HepG2 (cell line): ENCODE measurements at regions not wholly inside any gene's neighbourhood (a gene's known extent, or its start where the extent isn't known, plus 50 kb on each side); places are given as distances from the start of the nearest gene placed in this dataset.

Experiments
- ATAC-seq: fragments of 200-7000 bp; cut with Tn5 transposase; 3 replicates; pipeline ENCODE4 v1.9.1; 2020; ENCODE audit warnings: mild to moderate bottlenecking, moderate library complexity
- BruUV-seq: library from RNA; stranded (reverse); fragments of 400-500 nt; replicated peaks from 2 replicates; lab custom pipeline; 2021; lab: Mats Ljungman, UMichigan
- CTCF ChIA-PET: fragments of 300-600 bp; formaldehyde crosslinking; extraction: SDS; loops from one replicate; lab custom pipeline; 2021; ENCODE audit warnings: low total read pairs, inconsistent platforms, low intra/inter-chr PET ratio; lab: Yijun Ruan, JAX
- POLR2A ChIA-PET: fragments of 350-600 bp; sonication (Branson Sonifier 250); formaldehyde crosslinking; loops from one replicate; lab custom pipeline; 2020; ENCODE audit warnings: antibody characterized with exemption, inconsistent platforms; lab: Yijun Ruan, JAX
- DNase-seq: peaks from one replicate; pipeline ENCODE4 v3.0.0-alpha.2; 2015; ENCODE audit warnings: low spot score
- FAIRE-seq: peaks from 3 replicates; lab custom pipeline; 2011; peaks lifted over from hg19 to GRCh38; lab: Jason Lieb, UNC
- H2AFZ ChIP-seq: one replicate; pipeline ENCODE4 v1.6.1; 2011; ENCODE audit warnings: low read length, inconsistent platforms
- H3K27ac ChIP-seq: fragments of 300-600 bp; 3 replicates; pipeline ENCODE4 v1.8.0; 2011; ENCODE audit warnings: mixed run types, mild to moderate bottlenecking, mixed read lengths, low read length, inconsistent platforms; ENCODE audit not compliant: insufficient read depth; ENCODE audit errors: extremely low read length
- H3K27me3 ChIP-seq, 2 experiments: fragments of 200-600 bp in 1 of 2; 2 replicates in 1 of 2; 3 replicates in 1 of 2; pipeline versions ENCODE4 v1.6.0 to v1.8.0; 2011; ENCODE audit warnings: low read length in 2 of 2, mild to moderate bottlenecking in 2 of 2, moderate library complexity in 2 of 2, inconsistent platforms in 1 of 2; ENCODE audit not compliant: insufficient read depth in 2 of 2, control insufficient read depth in 1 of 2
- H3K36me3 ChIP-seq, 2 experiments: fragments of 200-600 bp in 1 of 2; replicated peaks in 1 of 2; 2 replicates in 1 of 2; 3 replicates in 1 of 2; pipeline versions ENCODE4 v1.5.1 to v1.8.0; 2011; ENCODE audit warnings: low read length in 2 of 2, inconsistent platforms in 1 of 2; ENCODE audit not compliant: insufficient read depth in 2 of 2, control insufficient read depth in 1 of 2
- H3K4me1 ChIP-seq: 2 replicates; pipeline ENCODE4 v1.5.1; 2012; ENCODE audit warnings: low read length, inconsistent platforms; ENCODE audit not compliant: insufficient read depth
- H3K4me2 ChIP-seq: 2 replicates; pipeline ENCODE4 v1.6.0; 2011; ENCODE audit warnings: low read depth, low read length, inconsistent platforms
- H3K4me3 ChIP-seq, 3 experiments: fragments of 200-600 bp in 1 of 3; sonication (generic), shearing (Covaris generic) in 1 of 3; replicated peaks in 1 of 3; 2 replicates each; pipeline ENCODE4 v1.5.1; 2011 to 2016; ENCODE audit warnings: low read length in 3 of 3, inconsistent platforms in 2 of 3, low read depth in 2 of 3, mild to moderate bottlenecking in 2 of 3, control low read depth in 1 of 3, mixed read lengths in 1 of 3; ENCODE audit not compliant: insufficient read depth in 1 of 3
- H3K79me2 ChIP-seq: one replicate; pipeline ENCODE4 v1.6.1; 2011; ENCODE audit warnings: low read length, inconsistent platforms; ENCODE audit not compliant: insufficient read depth
- H3K9ac ChIP-seq: 2 replicates; pipeline ENCODE4 v1.6.0; 2011; ENCODE audit warnings: mild to moderate bottlenecking, low read depth, low read length, inconsistent platforms; ENCODE audit not compliant: insufficient read depth
- H3K9me3 ChIP-seq: 2 replicates; pipeline ENCODE4 v1.5.1; 2012; ENCODE audit warnings: mild to moderate bottlenecking, low read length
- H4K20me1 ChIP-seq: 2 replicates; pipeline ENCODE4 v1.6.0; 2011; ENCODE audit warnings: inconsistent platforms, mild to moderate bottlenecking, low read length, moderate library complexity; ENCODE audit not compliant: insufficient read depth
- HOXA9 ChIP-seq: sonication (generic); formaldehyde crosslinking; IDR thresholded peaks from 2 replicates; pipeline ENCODE4 v1.8.1; 2022; ENCODE audit warnings: missing genetic modification reagents, mild to moderate bottlenecking, moderate library complexity, borderline replicate concordance
- ZFP36L1 ChIP-seq: sonication (generic); formaldehyde crosslinking; IDR thresholded peaks from 2 replicates; pipeline ENCODE4 v1.8.0; 2022; ENCODE audit warnings: mild to moderate bottlenecking, missing genetic modification reagents, moderate library complexity
- WGBS: methylation state at CpG from one replicate; pipeline ENCODE4 v1.1.6; 2017; ENCODE audit warnings: low lambda C conversion rate; 5-methylcytosine and 5-hydroxymethylcytosine counted together
- in situ Hi-C: cut with HindIII; loops from 2 replicates; pipeline ENCODE4 v1.10.0; 2017; ENCODE audit warnings: low pct_unique_long_range_greater_than_20kb; ENCODE audit not compliant: extremely low pct_ligation_motif_present
- intact Hi-C: fragments of 100-400 bp; cut with micrococcal nuclease; formaldehyde crosslinking; loops from one replicate; pipeline ENCODE4 v1.10.0; 2022; ENCODE audit not compliant: unreplicated experiment
- TF ChIP-seq, protein P1 (sequence below): sonication (generic); formaldehyde crosslinking; IDR thresholded peaks from 2 replicates; pipeline ENCODE4 v1.5.0; 2020; ENCODE audit warnings: mild to moderate bottlenecking, missing genetic modification reagents, moderate library complexity
- TF ChIP-seq, protein P2 (sequence below): sonication (generic); formaldehyde crosslinking; IDR thresholded peaks from 2 replicates; pipeline ENCODE4 v1.4.0; 2020; ENCODE audit warnings: mild to moderate bottlenecking, missing genetic modification reagents

DNA sequence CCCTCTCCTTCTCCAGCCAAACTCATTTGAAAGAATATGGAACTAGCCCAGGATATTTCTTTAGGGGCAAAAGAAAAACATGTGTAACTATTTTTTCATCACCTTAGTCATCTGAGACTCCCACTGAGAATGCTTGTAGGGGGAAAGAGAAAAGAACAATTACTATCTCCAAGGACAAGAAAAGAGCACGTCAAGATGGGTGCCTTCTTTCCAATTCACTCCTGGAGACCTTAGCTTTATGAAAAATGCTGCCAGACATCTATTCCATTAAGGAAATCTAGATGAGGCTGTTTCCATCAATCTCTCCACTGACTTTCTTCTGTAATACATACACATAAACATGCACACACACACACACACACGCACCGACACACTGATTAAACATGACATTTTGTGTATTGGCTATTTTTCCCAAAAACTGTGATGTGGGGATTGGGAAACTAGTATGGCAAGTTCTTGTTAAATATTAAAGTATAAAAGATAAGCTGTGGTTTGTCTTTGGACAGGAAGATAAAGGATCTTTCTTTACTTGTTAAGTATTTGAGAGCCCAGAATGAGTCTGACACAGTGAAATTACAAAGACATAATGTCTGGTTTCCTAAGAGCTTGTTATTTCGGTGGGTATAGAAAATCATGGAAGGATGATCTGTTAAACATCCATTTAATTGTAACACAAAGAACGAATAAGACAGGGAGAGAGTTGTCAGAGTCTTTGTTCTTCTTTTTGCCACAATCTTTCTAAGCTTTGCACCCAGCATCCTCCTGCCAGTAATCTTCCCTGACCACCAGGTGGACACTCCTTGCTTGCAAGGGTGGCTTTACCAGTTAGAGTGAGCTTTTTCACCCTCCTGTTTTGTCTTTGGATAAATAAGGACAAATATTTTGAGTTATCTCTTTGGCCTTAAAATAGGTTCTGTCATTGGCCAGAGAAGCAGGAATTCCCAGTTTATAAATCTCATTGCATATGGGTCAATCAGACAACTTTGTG lies 177.3 kb upstream of the TMEM72 start:
- no TSS peak for BruUV-seq
- no peaks in the 10 kb centered on the region for H3K9me3 ChIP-seq
- no peak overlapping the region for H3K4me2 ChIP-seq
- H4K20me1 ChIP-seq = no peaks in the 10 kb centered on the region
- H3K9ac ChIP-seq = no peak overlapping the region
- CTCF ChIA-PET = no interaction called here
- no peaks in the 10 kb centered on the region for H3K36me3 ChIP-seq
- H3K4me3 ChIP-seq = no peak overlapping the region
- FAIRE-seq = no peak
- H3K79me2 ChIP-seq = no peaks in the 10 kb centered on the region
- intact Hi-C loops (no loop called here), in situ Hi-C loops (no loop called here)
- no peak overlapping the region for H2AFZ ChIP-seq
- TF ChIP-seq ZFP36L1 (CRISPR knock-in tag) (no peak), HOXA9 (CRISPR knock-in tag) (no peak)
- TF ChIP-seq, protein P1, sequence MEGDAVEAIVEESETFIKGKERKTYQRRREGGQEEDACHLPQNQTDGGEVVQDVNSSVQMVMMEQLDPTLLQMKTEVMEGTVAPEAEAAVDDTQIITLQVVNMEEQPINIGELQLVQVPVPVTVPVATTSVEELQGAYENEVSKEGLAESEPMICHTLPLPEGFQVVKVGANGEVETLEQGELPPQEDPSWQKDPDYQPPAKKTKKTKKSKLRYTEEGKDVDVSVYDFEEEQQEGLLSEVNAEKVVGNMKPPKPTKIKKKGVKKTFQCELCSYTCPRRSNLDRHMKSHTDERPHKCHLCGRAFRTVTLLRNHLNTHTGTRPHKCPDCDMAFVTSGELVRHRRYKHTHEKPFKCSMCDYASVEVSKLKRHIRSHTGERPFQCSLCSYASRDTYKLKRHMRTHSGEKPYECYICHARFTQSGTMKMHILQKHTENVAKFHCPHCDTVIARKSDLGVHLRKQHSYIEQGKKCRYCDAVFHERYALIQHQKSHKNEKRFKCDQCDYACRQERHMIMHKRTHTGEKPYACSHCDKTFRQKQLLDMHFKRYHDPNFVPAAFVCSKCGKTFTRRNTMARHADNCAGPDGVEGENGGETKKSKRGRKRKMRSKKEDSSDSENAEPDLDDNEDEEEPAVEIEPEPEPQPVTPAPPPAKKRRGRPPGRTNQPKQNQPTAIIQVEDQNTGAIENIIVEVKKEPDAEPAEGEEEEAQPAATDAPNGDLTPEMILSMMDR (CRISPR knock-in tag) = 0 out of 2 replicates have a peak, but pooled peaks have one; percentile 9
- TF ChIP-seq, protein P2, sequence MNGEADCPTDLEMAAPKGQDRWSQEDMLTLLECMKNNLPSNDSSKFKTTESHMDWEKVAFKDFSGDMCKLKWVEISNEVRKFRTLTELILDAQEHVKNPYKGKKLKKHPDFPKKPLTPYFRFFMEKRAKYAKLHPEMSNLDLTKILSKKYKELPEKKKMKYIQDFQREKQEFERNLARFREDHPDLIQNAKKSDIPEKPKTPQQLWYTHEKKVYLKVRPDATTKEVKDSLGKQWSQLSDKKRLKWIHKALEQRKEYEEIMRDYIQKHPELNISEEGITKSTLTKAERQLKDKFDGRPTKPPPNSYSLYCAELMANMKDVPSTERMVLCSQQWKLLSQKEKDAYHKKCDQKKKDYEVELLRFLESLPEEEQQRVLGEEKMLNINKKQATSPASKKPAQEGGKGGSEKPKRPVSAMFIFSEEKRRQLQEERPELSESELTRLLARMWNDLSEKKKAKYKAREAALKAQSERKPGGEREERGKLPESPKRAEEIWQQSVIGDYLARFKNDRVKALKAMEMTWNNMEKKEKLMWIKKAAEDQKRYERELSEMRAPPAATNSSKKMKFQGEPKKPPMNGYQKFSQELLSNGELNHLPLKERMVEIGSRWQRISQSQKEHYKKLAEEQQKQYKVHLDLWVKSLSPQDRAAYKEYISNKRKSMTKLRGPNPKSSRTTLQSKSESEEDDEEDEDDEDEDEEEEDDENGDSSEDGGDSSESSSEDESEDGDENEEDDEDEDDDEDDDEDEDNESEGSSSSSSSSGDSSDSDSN = no peak
- TF ChIP-seq, all 625 proteins: peak for 1
- no peak for DNase-seq
- H3K27me3 ChIP-seq = no peaks in the 10 kb centered on the region
- 20% methylated on average over 5 of the region's 5 CpGs for WGBS
- no peaks in the 10 kb centered on the region for H3K4me1 ChIP-seq
- peak; percentile 51; the same call in 1 of the 3 replicates for ATAC-seq
- POLR2A ChIA-PET = no interaction called here
- H3K27ac ChIP-seq = no peak overlapping the region
